Endothelial cell of umbilical vein (primary cell): ENCODE measurements at regions not wholly inside any gene's neighbourhood (a gene's known extent, or its start where the extent isn't known, plus 50 kb on each side); places are given as distances from the start of the nearest gene placed in this dataset.
A peak's percentile ranks its signal among the peaks of the same experiment; 100 is the strongest.

Experiments used
- BruUV-seq: library from RNA; stranded (reverse); fragments of 400-500 nt; replicated peaks from 2 replicates; lab custom pipeline; 2021; lab: Mats Ljungman, UMichigan
- CTCF ChIA-PET: fragments of 300-600, 350-600 bp; sonication (Branson Sonifier 250); formaldehyde crosslinking; loops from one replicate; lab custom pipeline; 2021; ENCODE audit warnings: antibody characterized with exemption, inconsistent platforms; lab: Charles Lee
- POLR2A ChIA-PET: fragments of 300-600, 350-600 bp; sonication (Branson Sonifier 250); formaldehyde crosslinking; loops from one replicate; lab custom pipeline; 2021; ENCODE audit warnings: antibody characterized with exemption, inconsistent platforms; lab: Charles Lee
- DNase-seq: peaks from one replicate; pipeline ENCODE4 v3.0.0-alpha.2; 2011; ENCODE audit warnings: low read depth, low spot score
- FAIRE-seq: peaks from 2 replicates; lab custom pipeline; 2011; peaks lifted over from hg19 to GRCh38; lab: Jason Lieb, UNC
- H2AFZ ChIP-seq: 2 replicates; pipeline ENCODE4 v1.6.0; 2012; ENCODE audit warnings: low read depth, low read length, control low read depth, inconsistent platforms
- H3K27ac ChIP-seq: 2 replicates; pipeline ENCODE4 v1.5.1; 2011; ENCODE audit warnings: low read depth, mild to moderate bottlenecking, control low read depth, low read length, moderate library complexity; ENCODE audit not compliant: insufficient read depth
- H3K27me3 ChIP-seq, 2 experiments: 2 replicates each; pipeline versions ENCODE4 v1.6.0 to v1.6.1; 2011; ENCODE audit warnings: low read length in 2 of 2, mixed read lengths in 1 of 2; ENCODE audit not compliant: control insufficient read depth in 2 of 2, insufficient read depth in 2 of 2
- H3K36me3 ChIP-seq, 2 experiments: 2 replicates in 1 of 2; 3 replicates in 1 of 2; pipeline ENCODE4 v1.5.1; 2011; ENCODE audit warnings: low read length in 2 of 2, mild to moderate bottlenecking in 1 of 2, moderate library complexity in 1 of 2; ENCODE audit not compliant: control insufficient read depth in 2 of 2, insufficient read depth in 2 of 2; ENCODE audit errors: extremely low read depth in 1 of 2
- H3K4me1 ChIP-seq: 3 replicates; pipeline ENCODE4 v1.5.1; 2011; ENCODE audit warnings: mild to moderate bottlenecking, low read length; ENCODE audit not compliant: control insufficient read depth, insufficient read depth; ENCODE audit errors: extremely low read depth
- H3K4me2 ChIP-seq: 2 replicates; pipeline ENCODE4 v1.6.1; 2011; ENCODE audit warnings: low read length, control low read depth, mixed read lengths; ENCODE audit not compliant: insufficient read depth
- H3K4me3 ChIP-seq, 3 experiments: fragments of 200-600 bp in 1 of 3; sonication (generic), shearing (Covaris generic) in 1 of 3; replicated peaks in 1 of 3; 2 replicates each; pipeline ENCODE4 v1.5.1; 2011 to 2016; ENCODE audit warnings: control low read depth in 3 of 3, low read length in 3 of 3, mild to moderate bottlenecking in 2 of 3, inconsistent platforms in 1 of 3, low read depth in 1 of 3, moderate library complexity in 1 of 3; ENCODE audit not compliant: insufficient read depth in 1 of 3
- H3K79me2 ChIP-seq: 2 replicates; pipeline ENCODE4 v1.6.0; 2012; ENCODE audit warnings: low read length, inconsistent platforms; ENCODE audit not compliant: control insufficient read depth, insufficient read depth
- H3K9ac ChIP-seq: replicated peaks from 2 replicates; pipeline ENCODE3; 2011; ENCODE audit warnings: low read length, control low read depth; ENCODE audit not compliant: insufficient read depth; ENCODE audit errors: extremely low read depth
- H3K9me1 ChIP-seq: replicated peaks from 3 replicates; pipeline ENCODE4 v1.6.0; 2011; ENCODE audit warnings: mild to moderate bottlenecking, low read length; ENCODE audit not compliant: control insufficient read depth, insufficient read depth; ENCODE audit errors: extremely low read depth
- H3K9me3 ChIP-seq: replicated peaks from 2 replicates; pipeline ENCODE4 v1.5.1; 2012; ENCODE audit warnings: low read length, inconsistent platforms; ENCODE audit not compliant: control insufficient read depth, insufficient read depth
- H4K20me1 ChIP-seq: replicated peaks from 2 replicates; pipeline ENCODE3; 2011; ENCODE audit warnings: mild to moderate bottlenecking, low read length; ENCODE audit not compliant: control insufficient read depth, insufficient read depth; ENCODE audit errors: extremely low read depth
- EZH2 ChIP-seq: IDR thresholded peaks from 2 replicates; pipeline ENCODE4 v1.6.1; 2012; ENCODE audit warnings: borderline replicate concordance, low read depth, mild to moderate bottlenecking, moderate library complexity, low read length, inconsistent platforms; ENCODE audit not compliant: severe bottlenecking
- FOS ChIP-seq: IDR thresholded peaks from 2 replicates; pipeline ENCODE4 v1.6.1; 2011; ENCODE audit warnings: mild to moderate bottlenecking, low read length, moderate library complexity, borderline replicate concordance; ENCODE audit not compliant: insufficient read depth
- GATA2 ChIP-seq: IDR thresholded peaks from 2 replicates; pipeline ENCODE4 v1.7.0; 2011; ENCODE audit warnings: low read depth, mild to moderate bottlenecking, moderate library complexity, mixed read lengths, low read length; ENCODE audit not compliant: insufficient read length, insufficient read depth
- JUN ChIP-seq: IDR thresholded peaks from 2 replicates; pipeline ENCODE4 v1.6.1; 2011; ENCODE audit warnings: borderline replicate concordance, low read depth; ENCODE audit not compliant: insufficient read length, insufficient read depth
- MYC ChIP-seq: IDR thresholded peaks from one replicate; pipeline ENCODE4 v1.6.1; 2011; ENCODE audit warnings: mild to moderate bottlenecking, low read depth, low read length
- POLR2A ChIP-seq: IDR thresholded peaks from 2 replicates; pipeline ENCODE4 v1.6.1; 2012; ENCODE audit warnings: low read depth, mild to moderate bottlenecking, control low read depth, low read length
- POLR2AphosphoS5 ChIP-seq: IDR thresholded peaks from 2 replicates; pipeline ENCODE4 v1.6.1; 2012; ENCODE audit warnings: low read depth, mild to moderate bottlenecking, control low read depth, low read length, moderate library complexity; ENCODE audit not compliant: insufficient read depth
- dilution Hi-C: fragments of 300-500 bp; cut with MboI; formaldehyde crosslinking; loops from one replicate; pipeline ENCODE4 v1.15.0; 2019; ENCODE audit warnings: low sequenced_read_pairs; ENCODE audit not compliant: extremely low pct_ligation_motif_present
- intact Hi-C: fragments of 100-400 bp; cut with micrococcal nuclease; formaldehyde crosslinking; loops from one replicate; pipeline ENCODE4 v1.10.0; 2022
- TF ChIP-seq, protein P1 (sequence below), 2 donors: IDR thresholded peaks; 1 replicate in 1 of 2; 2 replicates in 1 of 2; pipeline ENCODE4 v1.5.1; 2011; ENCODE audit warnings: low read length in 2 of 2, mild to moderate bottlenecking in 2 of 2, moderate library complexity in 2 of 2, control low read depth in 1 of 2, inconsistent platforms in 1 of 2, low read depth in 1 of 2; ENCODE audit not compliant: insufficient read depth in 1 of 2; ENCODE audit errors: extremely low read depth in 1 of 2
- TF ChIP-seq, protein P2 (sequence below): IDR thresholded peaks from 2 replicates; pipeline ENCODE4 v1.6.1; 2011; ENCODE audit not compliant: insufficient read depth, insufficient read length

DNA sequence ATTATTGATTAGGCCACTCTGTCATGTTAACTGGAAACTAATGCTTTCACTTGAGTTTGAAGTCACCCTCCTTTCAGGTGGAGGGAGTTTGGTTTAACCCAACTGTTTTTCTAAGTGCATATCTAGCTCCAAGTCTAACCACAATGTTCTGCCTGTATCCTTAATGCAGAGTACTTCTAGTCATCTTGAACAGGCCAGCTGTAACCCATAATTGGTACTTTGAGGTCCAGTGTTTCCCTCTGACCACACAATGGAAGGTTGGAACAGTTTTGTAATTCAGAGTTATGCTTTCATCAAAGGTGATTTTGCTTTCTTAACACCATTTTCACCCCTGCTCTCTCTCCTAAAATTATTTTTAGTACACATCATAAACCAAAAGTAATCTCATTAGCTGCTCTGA lies 237.2 kb upstream of the DCN start:
- Histone ChIP-seq H3K9me3 (no peaks in the 10 kb centered on the region), H3K36me3 (no peaks in the 10 kb centered on the region), H3K9me1 (no peaks in the 10 kb centered on the region), H4K20me1 (no peaks in the 10 kb centered on the region), H3K4me1 (no peaks in the 10 kb centered on the region), H3K4me3 (no peak overlapping the region), H3K27me3 (no peaks in the 10 kb centered on the region), H3K79me2 (no peaks in the 10 kb centered on the region), H3K9ac (no peak overlapping the region), H3K4me2 (no peak overlapping the region), H2AFZ (no peak overlapping the region), H3K27ac (no peak overlapping the region)
- dilution Hi-C loops = no loop called here
- TF ChIP-seq FOS = no peak
- TF ChIP-seq, protein P1, sequence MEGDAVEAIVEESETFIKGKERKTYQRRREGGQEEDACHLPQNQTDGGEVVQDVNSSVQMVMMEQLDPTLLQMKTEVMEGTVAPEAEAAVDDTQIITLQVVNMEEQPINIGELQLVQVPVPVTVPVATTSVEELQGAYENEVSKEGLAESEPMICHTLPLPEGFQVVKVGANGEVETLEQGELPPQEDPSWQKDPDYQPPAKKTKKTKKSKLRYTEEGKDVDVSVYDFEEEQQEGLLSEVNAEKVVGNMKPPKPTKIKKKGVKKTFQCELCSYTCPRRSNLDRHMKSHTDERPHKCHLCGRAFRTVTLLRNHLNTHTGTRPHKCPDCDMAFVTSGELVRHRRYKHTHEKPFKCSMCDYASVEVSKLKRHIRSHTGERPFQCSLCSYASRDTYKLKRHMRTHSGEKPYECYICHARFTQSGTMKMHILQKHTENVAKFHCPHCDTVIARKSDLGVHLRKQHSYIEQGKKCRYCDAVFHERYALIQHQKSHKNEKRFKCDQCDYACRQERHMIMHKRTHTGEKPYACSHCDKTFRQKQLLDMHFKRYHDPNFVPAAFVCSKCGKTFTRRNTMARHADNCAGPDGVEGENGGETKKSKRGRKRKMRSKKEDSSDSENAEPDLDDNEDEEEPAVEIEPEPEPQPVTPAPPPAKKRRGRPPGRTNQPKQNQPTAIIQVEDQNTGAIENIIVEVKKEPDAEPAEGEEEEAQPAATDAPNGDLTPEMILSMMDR (IDR thresholded peaks at IDR 0.05; ENCODE audit: extremely low read depth in 1 of 2, insufficient read depth in 1 of 2, low read depth in 1 of 2, low read length in 2 of 2) = no peak
- TF ChIP-seq MYC = no peak
- FAIRE-seq (no peak), DNase-seq (no peak)
- intact Hi-C loops = no loop called here
- CTCF ChIA-PET = no interaction called here
- BruUV-seq = no TSS peak
- POLR2A ChIA-PET = no interaction called here

DNA sequence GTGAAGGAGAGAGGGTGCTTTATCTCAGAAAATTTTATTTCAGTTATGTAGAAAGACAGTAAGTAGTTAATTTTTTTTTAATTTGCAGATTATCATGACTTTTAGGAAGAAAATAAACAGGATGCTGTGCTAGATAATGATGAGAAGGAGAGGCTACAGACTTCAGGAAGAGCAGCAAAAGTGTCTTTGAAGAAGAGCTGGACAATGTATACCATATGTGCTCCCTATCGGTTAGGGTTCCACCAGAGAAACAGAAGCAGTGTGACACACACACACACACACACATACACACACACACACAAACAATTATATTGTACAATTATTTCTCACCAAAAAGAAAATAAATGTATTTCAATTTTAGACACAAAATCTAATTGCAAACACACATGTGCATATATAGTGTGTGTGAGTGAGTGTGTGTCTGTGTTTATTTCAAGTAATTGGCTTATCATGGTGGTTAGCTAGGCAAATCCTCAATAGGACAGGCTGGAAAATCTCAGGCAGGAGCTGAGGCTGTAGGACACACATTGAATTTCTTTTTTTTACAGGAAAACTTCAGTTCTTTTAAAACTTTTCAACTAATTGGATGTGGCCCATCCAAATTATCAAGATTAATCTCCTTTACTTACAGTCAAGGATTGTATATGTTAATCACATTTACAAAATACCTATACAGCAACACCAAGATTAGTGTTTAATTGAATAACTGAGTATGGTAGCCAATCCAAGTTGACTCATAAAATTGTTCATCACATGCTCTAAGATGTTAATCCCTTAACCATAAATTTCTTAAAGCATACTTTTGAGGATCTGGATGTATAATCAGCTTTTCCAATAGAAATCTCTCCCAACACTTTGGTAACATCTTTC lies 235.8 kb upstream of the DCN start:
- Histone ChIP-seq H3K79me2 (no peaks in the 10 kb centered on the region), H3K36me3 (no peaks in the 10 kb centered on the region), H3K4me1 (no peaks in the 10 kb centered on the region), H2AFZ (no peak overlapping the region), H3K9me3 (no peaks in the 10 kb centered on the region), H4K20me1 (no peaks in the 10 kb centered on the region), H3K9me1 (no peaks in the 10 kb centered on the region), H3K4me3 (no peak overlapping the region), H3K27ac (no peak overlapping the region), H3K9ac (no peak overlapping the region), H3K27me3 (no peaks in the 10 kb centered on the region), H3K4me2 (no peak overlapping the region)
- ChIA-PET POLR2A (no interaction called here), CTCF (interaction anchor here (0.9 kb wide), 1 partner anchor 36 kb away, joined by 3 read pairs; no protein-coding TSS in a partner anchor)
- dilution Hi-C loops (no loop called here), intact Hi-C loops (no loop called here)
- DNase-seq (no peak), FAIRE-seq (peak; percentile 33)
- no TSS peak for BruUV-seq
- TF ChIP-seq, protein P2, sequence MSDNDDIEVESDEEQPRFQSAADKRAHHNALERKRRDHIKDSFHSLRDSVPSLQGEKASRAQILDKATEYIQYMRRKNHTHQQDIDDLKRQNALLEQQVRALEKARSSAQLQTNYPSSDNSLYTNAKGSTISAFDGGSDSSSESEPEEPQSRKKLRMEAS = no peak
- TF ChIP-seq MYC (no peak), EZH2 (no peak), FOS (no peak), POLR2AphosphoS5 (no peak), GATA2 (no peak), POLR2A (no peak), JUN (no peak)
- TF ChIP-seq, protein P1 (IDR thresholded peaks at IDR 0.05; ENCODE audit: extremely low read depth in 1 of 2, insufficient read depth in 1 of 2, low read depth in 1 of 2, low read length in 2 of 2) = no peak
